SK-N-SH treated with all-trans-retinoic acid at 6 μM for 48 hours (cell line): ENCODE measurements at regions not wholly inside any gene's neighbourhood (a gene's known extent, or its start where the extent isn't known, plus 50 kb on each side); places are given as distances from the start of the nearest gene placed in this dataset.

Source experiments
- ARNTL ChIP-seq: fragments of 450-650 bp; formaldehyde crosslinking; IDR thresholded peaks from 2 replicates; pipeline ENCODE4 v1.5.0; 2020; ENCODE audit warnings: low read depth, mild to moderate bottlenecking, moderate library complexity, borderline replicate concordance
- CSDC2 ChIP-seq: fragments of 250-450 bp; sonication (Bioruptor Pico); IDR thresholded peaks from 2 replicates; pipeline ENCODE4 v1.5.0; 2020; ENCODE audit warnings: mild to moderate bottlenecking, moderate library complexity
- ISL1 ChIP-seq: fragments of 250-450 bp; sonication (Bioruptor Pico); IDR thresholded peaks from 2 replicates; pipeline ENCODE4 v2.1.2; 2022; ENCODE audit warnings: mild to moderate bottlenecking, moderate library complexity
- TCF4 ChIP-seq: fragments of 250-450 bp; sonication (Bioruptor Pico); IDR thresholded peaks from 2 replicates; pipeline ENCODE4 v1.8.0; 2021; ENCODE audit warnings: mild to moderate bottlenecking, moderate library complexity, borderline replicate concordance
- TOX ChIP-seq: fragments of 250-450 bp; sonication (Bioruptor Pico); IDR thresholded peaks from 2 replicates; pipeline ENCODE4 v1.8.0; 2021; ENCODE audit warnings: mild to moderate bottlenecking, moderate library complexity, borderline replicate concordance
- ZFP30 ChIP-seq: fragments of 450-650 bp; formaldehyde crosslinking; IDR thresholded peaks from 2 replicates; pipeline ENCODE4 v1.5.0; 2022; ENCODE audit warnings: mild to moderate bottlenecking, moderate library complexity
- ZNF70 ChIP-seq: fragments of 450-650 bp; formaldehyde crosslinking; IDR thresholded peaks from 2 replicates; pipeline ENCODE4 v1.5.0; 2020; ENCODE audit warnings: mild to moderate bottlenecking, moderate library complexity
- ZNF8 ChIP-seq: fragments of 450-650 bp; formaldehyde crosslinking; IDR thresholded peaks from 2 replicates; pipeline ENCODE4 v1.5.0; 2020; ENCODE audit warnings: mild to moderate bottlenecking, moderate library complexity
- TF ChIP-seq, protein P1 (sequence below): fragments of 250-450 bp; sonication (Bioruptor Pico); IDR thresholded peaks from 2 replicates; pipeline ENCODE4 v1.5.1; 2021; ENCODE audit warnings: mild to moderate bottlenecking, moderate library complexity
- TF ChIP-seq, protein P2 (sequence below): fragments of 250-450 bp; sonication (Bioruptor Pico); IDR thresholded peaks from 2 replicates; pipeline ENCODE4 v1.5.1; 2020; ENCODE audit warnings: low read depth, mild to moderate bottlenecking, moderate library complexity
- TF ChIP-seq, protein P3 (sequence below): fragments of 250-450 bp; sonication (Bioruptor Pico); IDR thresholded peaks from 2 replicates; pipeline ENCODE4 v1.8.0; 2020; ENCODE audit warnings: mild to moderate bottlenecking, moderate library complexity, borderline replicate concordance

DNA sequence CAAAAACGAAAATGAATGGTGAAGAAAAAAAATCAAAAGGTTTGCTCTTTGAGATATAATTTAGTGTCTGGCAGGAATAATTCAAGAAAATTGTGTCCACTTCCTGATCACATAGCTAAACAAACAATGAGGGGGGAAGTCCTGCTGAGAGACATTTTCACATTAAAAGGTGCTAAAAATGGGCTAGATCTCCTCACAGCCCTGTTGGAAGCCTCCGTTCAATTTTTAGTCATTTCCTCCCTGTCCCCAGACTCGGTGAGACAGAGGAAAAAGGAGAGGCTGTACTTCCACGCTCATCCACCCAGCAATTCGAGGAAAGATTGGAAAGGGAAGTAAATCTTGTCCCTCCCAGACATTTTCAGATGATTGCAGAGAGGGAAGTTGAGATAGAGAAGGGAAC is 103.7 kb downstream of the BARHL2 start:
- TF ChIP-seq, protein P1, sequence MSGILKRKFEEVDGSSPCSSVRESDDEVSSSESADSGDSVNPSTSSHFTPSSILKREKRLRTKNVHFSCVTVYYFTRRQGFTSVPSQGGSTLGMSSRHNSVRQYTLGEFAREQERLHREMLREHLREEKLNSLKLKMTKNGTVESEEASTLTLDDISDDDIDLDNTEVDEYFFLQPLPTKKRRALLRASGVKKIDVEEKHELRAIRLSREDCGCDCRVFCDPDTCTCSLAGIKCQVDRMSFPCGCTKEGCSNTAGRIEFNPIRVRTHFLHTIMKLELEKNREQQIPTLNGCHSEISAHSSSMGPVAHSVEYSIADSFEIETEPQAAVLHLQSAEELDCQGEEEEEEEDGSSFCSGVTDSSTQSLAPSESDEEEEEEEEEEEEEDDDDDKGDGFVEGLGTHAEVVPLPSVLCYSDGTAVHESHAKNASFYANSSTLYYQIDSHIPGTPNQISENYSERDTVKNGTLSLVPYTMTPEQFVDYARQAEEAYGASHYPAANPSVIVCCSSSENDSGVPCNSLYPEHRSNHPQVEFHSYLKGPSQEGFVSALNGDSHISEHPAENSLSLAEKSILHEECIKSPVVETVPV (CRISPR knock-in tag): no peak
- TF ChIP-seq ARNTL (CRISPR knock-in tag) (no peak), ZNF8 (CRISPR knock-in tag) (no peak), TOX (no peak), TCF4 (CRISPR knock-in tag) (no peak), ZFP30 (CRISPR knock-in tag) (no peak), ISL1 (no peak), CSDC2 (no peak), ZNF70 (CRISPR knock-in tag) (no peak)
- TF ChIP-seq, protein P2, sequence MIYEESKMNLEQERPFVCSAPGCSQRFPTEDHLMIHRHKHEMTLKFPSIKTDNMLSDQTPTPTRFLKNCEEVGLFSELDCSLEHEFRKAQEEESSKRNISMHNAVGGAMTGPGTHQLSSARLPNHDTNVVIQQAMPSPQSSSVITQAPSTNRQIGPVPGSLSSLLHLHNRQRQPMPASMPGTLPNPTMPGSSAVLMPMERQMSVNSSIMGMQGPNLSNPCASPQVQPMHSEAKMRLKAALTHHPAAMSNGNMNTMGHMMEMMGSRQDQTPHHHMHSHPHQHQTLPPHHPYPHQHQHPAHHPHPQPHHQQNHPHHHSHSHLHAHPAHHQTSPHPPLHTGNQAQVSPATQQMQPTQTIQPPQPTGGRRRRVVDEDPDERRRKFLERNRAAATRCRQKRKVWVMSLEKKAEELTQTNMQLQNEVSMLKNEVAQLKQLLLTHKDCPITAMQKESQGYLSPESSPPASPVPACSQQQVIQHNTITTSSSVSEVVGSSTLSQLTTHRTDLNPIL (CRISPR knock-in tag): no peak
- TF ChIP-seq, protein P3, sequence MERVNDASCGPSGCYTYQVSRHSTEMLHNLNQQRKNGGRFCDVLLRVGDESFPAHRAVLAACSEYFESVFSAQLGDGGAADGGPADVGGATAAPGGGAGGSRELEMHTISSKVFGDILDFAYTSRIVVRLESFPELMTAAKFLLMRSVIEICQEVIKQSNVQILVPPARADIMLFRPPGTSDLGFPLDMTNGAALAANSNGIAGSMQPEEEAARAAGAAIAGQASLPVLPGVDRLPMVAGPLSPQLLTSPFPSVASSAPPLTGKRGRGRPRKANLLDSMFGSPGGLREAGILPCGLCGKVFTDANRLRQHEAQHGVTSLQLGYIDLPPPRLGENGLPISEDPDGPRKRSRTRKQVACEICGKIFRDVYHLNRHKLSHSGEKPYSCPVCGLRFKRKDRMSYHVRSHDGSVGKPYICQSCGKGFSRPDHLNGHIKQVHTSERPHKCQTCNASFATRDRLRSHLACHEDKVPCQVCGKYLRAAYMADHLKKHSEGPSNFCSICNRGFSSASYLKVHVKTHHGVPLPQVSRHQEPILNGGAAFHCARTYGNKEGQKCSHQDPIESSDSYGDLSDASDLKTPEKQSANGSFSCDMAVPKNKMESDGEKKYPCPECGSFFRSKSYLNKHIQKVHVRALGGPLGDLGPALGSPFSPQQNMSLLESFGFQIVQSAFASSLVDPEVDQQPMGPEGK: no peak
